SK-N-SH (cell line): ENCODE measurements at regions not wholly inside any gene's neighbourhood (a gene's known extent, or its start where the extent isn't known, plus 50 kb on each side); places are given as distances from the start of the nearest gene placed in this dataset.
A peak's percentile ranks its signal among the peaks of the same experiment; 100 is the strongest.

Experiments
- CTCF ChIA-PET: fragments of 300-600, 350-600 bp; formaldehyde crosslinking; extraction: SDS; loops from one replicate; lab custom pipeline; 2021; lab: Yijun Ruan, JAX
- POLR2A ChIA-PET: fragments of 350-600 bp; sonication (Branson Sonifier 250); formaldehyde crosslinking; extraction: SDS; loops from one replicate; lab custom pipeline; 2020; ENCODE audit warnings: antibody characterized with exemption, inconsistent platforms; lab: Yijun Ruan, JAX
- DNase-seq: peaks from one replicate; pipeline ENCODE4 v3.0.0; 2012
- H2AFZ ChIP-seq: fragments of 200-600 bp; sonication (generic); 2 replicates; pipeline ENCODE4 v1.8.1; 2016; ENCODE audit warnings: antibody characterized with exemption, mild to moderate bottlenecking, low read depth
- H3F3A ChIP-seq: fragments of 200-600 bp; sonication (generic); replicated peaks from 2 replicates; pipeline ENCODE3; 2016; ENCODE audit warnings: antibody characterized with exemption, mild to moderate bottlenecking; ENCODE audit not compliant: insufficient read depth
- H3K27ac ChIP-seq, 2 experiments: fragments of 200-500 bp in 1 of 2; fragments of 200-600 bp in 1 of 2; sonication (Bioruptor generic) in 1 of 2; sonication (generic), shearing (Covaris generic) in 1 of 2; 2 replicates each; pipeline versions ENCODE4 v1.5.1 to v1.6.1; 2014 to 2016; ENCODE audit warnings: low read depth in 2 of 2, inconsistent platforms in 1 of 2, low read length in 1 of 2, mild to moderate bottlenecking in 1 of 2, mixed read lengths in 1 of 2
- H3K27me3 ChIP-seq: fragments of 200-600 bp; sonication (generic), shearing (Covaris generic); 2 replicates; pipeline ENCODE4 v1.6.1; 2016; ENCODE audit warnings: mixed run types; ENCODE audit not compliant: insufficient read depth
- H3K36me3 ChIP-seq, 2 experiments: fragments of 200-500 bp in 1 of 2; fragments of 200-600 bp in 1 of 2; sonication (Bioruptor generic) in 1 of 2; sonication (generic) in 1 of 2; replicated peaks in 1 of 2; 2 replicates each; pipeline versions ENCODE3 to v1.5.1; 2014 to 2016; ENCODE audit warnings: low read length in 1 of 2, mild to moderate bottlenecking in 1 of 2; ENCODE audit not compliant: insufficient read depth in 2 of 2, control insufficient read depth in 1 of 2
- H3K4me1 ChIP-seq, 2 experiments: fragments of 200-500 bp in 1 of 2; fragments of 200-600 bp in 1 of 2; sonication (Bioruptor generic) in 1 of 2; sonication (generic), shearing (Covaris generic) in 1 of 2; 2 replicates each; pipeline versions ENCODE4 v1.5.1 to v1.6.1; 2014 to 2016; ENCODE audit warnings: low read depth in 1 of 2, low read length in 1 of 2, mixed run types in 1 of 2; ENCODE audit not compliant: insufficient read depth in 2 of 2, control insufficient read depth in 1 of 2
- H3K4me2 ChIP-seq: fragments of 200-600 bp; sonication (generic), shearing (Covaris generic); 2 replicates; pipeline ENCODE4 v1.6.1; 2017; ENCODE audit warnings: mixed run types
- H3K4me3 ChIP-seq, 2 experiments: fragments of 200-500 bp in 1 of 2; fragments of 200-600 bp in 1 of 2; sonication (Bioruptor generic) in 1 of 2; sonication (generic), shearing (Covaris generic) in 1 of 2; 2 replicates each; pipeline versions ENCODE4 v1.5.1 to v1.8.1; 2014 to 2016; ENCODE audit warnings: low read depth in 2 of 2, inconsistent platforms in 1 of 2, low read length in 1 of 2, mild to moderate bottlenecking in 1 of 2, mixed read lengths in 1 of 2, moderate library complexity in 1 of 2
- H3K79me2 ChIP-seq: fragments of 200-600 bp; sonication (generic); 2 replicates; pipeline ENCODE4 v1.8.1; 2017; ENCODE audit warnings: mild to moderate bottlenecking; ENCODE audit not compliant: insufficient read depth
- H3K9ac ChIP-seq: fragments of 200-600 bp; sonication (generic); 2 replicates; pipeline ENCODE4 v1.6.1; 2017; ENCODE audit warnings: mixed run types
- H3K9me2 ChIP-seq: fragments of 200-600 bp; sonication (generic); 2 replicates; pipeline ENCODE4 v1.6.1; 2017; ENCODE audit warnings: mixed run types
- H3K9me3 ChIP-seq: fragments of 200-600 bp; sonication (generic); 2 replicates; pipeline ENCODE4 v1.6.1; 2017; ENCODE audit warnings: mixed run types, mild to moderate bottlenecking, moderate library complexity
- H4K20me1 ChIP-seq: fragments of 200-600 bp; sonication (generic); 2 replicates; pipeline ENCODE4 v1.6.1; 2017; ENCODE audit warnings: mild to moderate bottlenecking, mixed run types; ENCODE audit not compliant: insufficient read depth
- CTCF ChIP-seq: fragments of 200-600 bp; sonication (generic); IDR thresholded peaks from 2 replicates; pipeline ENCODE4 v1.6.1; 2017; ENCODE audit warnings: antibody characterized with exemption, mild to moderate bottlenecking, moderate library complexity
- ELF1 ChIP-seq: IDR thresholded peaks from 2 replicates; pipeline ENCODE4 v1.4.0; 2012
- FOXM1 ChIP-seq: IDR thresholded peaks from 2 replicates; pipeline ENCODE4 v1.4.0; 2012; ENCODE audit warnings: low read depth, mild to moderate bottlenecking
- GABPA ChIP-seq: IDR thresholded peaks from 2 replicates; pipeline ENCODE4 v1.4.0; 2012; ENCODE audit warnings: low read depth, mild to moderate bottlenecking
- GATA2 ChIP-seq: sonication (generic); formaldehyde crosslinking; IDR thresholded peaks from 2 replicates; pipeline ENCODE4 v1.5.0; 2020; ENCODE audit warnings: mild to moderate bottlenecking, missing genetic modification reagents
- JUND ChIP-seq: IDR thresholded peaks from 2 replicates; pipeline ENCODE4 v1.4.0; 2012
- MEF2A ChIP-seq: IDR thresholded peaks from 2 replicates; pipeline ENCODE4 v1.4.0; 2012; ENCODE audit warnings: low read depth, borderline replicate concordance
- MXI1 ChIP-seq: IDR thresholded peaks from 2 replicates; pipeline ENCODE4 v1.6.1; 2012; ENCODE audit warnings: mild to moderate bottlenecking, low read depth, low read length, improper control_type of control experiment
- NFIC ChIP-seq: IDR thresholded peaks from 2 replicates; pipeline ENCODE4 v1.4.0; 2012; ENCODE audit warnings: borderline replicate concordance
- NRF1 ChIP-seq: IDR thresholded peaks from 2 replicates; pipeline ENCODE4 v1.6.1; 2012; ENCODE audit warnings: low read depth, mild to moderate bottlenecking, low read length
- RCOR1 ChIP-seq: fragments of 150-350 bp; IDR thresholded peaks from 2 replicates; pipeline ENCODE4 v1.6.1; 2017; ENCODE audit warnings: antibody characterized with exemption, low read length
- SIN3A ChIP-seq: IDR thresholded peaks from 2 replicates; pipeline ENCODE4 v1.6.1; 2012; ENCODE audit warnings: low read depth, mild to moderate bottlenecking, low read length, moderate library complexity, borderline replicate concordance
- TCF12 ChIP-seq: IDR thresholded peaks from 2 replicates; pipeline ENCODE4 v1.4.0; 2012
- USF2 ChIP-seq: fragments of 150-350 bp; IDR thresholded peaks from 2 replicates; pipeline ENCODE4 v1.6.1; 2017; ENCODE audit warnings: antibody characterized with exemption, low read length, low read depth, borderline replicate concordance
- WGBS: methylation state at CpG from one replicate; pipeline ENCODE4 v1.1.6; 2017; ENCODE audit warnings: low lambda C conversion rate; 5-methylcytosine and 5-hydroxymethylcytosine counted together
- TF ChIP-seq, protein P1 (sequence below): IDR thresholded peaks from 2 replicates; pipeline ENCODE4 v1.4.0; 2012; ENCODE audit warnings: low read depth, borderline replicate concordance

- CTCF ChIA-PET, result no interaction called here
- no peak overlapping the region for H2AFZ ChIP-seq
- H3K9me3 ChIP-seq, result no peaks in the 10 kb centered on the region
- POLR2A ChIA-PET, result no interaction called here
- H3K36me3 ChIP-seq, result no peaks in the 10 kb centered on the region
- H3F3A ChIP-seq, result no peaks in the 10 kb centered on the region
- no peaks in the 10 kb centered on the region for H4K20me1 ChIP-seq
- H3K4me3 ChIP-seq, result no peak overlapping the region
- TF ChIP-seq RCOR1 (no peak), GATA2 (no peak), NFIC (no peak), ELF1 (no peak), FOXM1 (no peak), JUND (no peak), USF2 (no peak), MEF2A (no peak), TCF12 (no peak), GABPA (no peak)
- TF ChIP-seq, protein P1, sequence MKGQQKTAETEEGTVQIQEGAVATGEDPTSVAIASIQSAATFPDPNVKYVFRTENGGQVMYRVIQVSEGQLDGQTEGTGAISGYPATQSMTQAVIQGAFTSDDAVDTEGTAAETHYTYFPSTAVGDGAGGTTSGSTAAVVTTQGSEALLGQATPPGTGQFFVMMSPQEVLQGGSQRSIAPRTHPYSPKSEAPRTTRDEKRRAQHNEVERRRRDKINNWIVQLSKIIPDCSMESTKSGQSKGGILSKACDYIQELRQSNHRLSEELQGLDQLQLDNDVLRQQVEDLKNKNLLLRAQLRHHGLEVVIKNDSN, result no peak
- H3K4me2 ChIP-seq, result no peak overlapping the region
- H3K27me3 ChIP-seq, result peaks cover 33% of the 10 kb centered on the region
- no peak overlapping the region for H3K27ac ChIP-seq
- H3K9ac ChIP-seq, result no peak overlapping the region
- H3K79me2 ChIP-seq, result no peaks in the 10 kb centered on the region
- no peak for DNase-seq
- H3K9me2 ChIP-seq, result no peaks in the 10 kb centered on the region
- H3K4me1 ChIP-seq, result no peaks in the 10 kb centered on the region
- 17% methylated on average over 16 of the region's 16 CpGs for WGBS
Measured at GRCh38 chrX:1140236-1140681, 72.2 kb downstream of the CRLF2 start.

- Histone ChIP-seq H3K4me3 (no peak overlapping the region), H3F3A (no peaks in the 10 kb centered on the region), H4K20me1 (no peaks in the 10 kb centered on the region), H2AFZ (no peak overlapping the region), H3K36me3 (no peaks in the 10 kb centered on the region), H3K9me2 (no peaks in the 10 kb centered on the region), H3K79me2 (no peaks in the 10 kb centered on the region), H3K4me2 (peak overlapping the region; percentile 41; the same call in 1 of the 2 replicates), H3K9me3 (no peaks in the 10 kb centered on the region), H3K9ac (no peak overlapping the region), H3K27me3 (peaks cover 36% of the 10 kb centered on the region), H3K4me1 (no peaks in the 10 kb centered on the region), H3K27ac (no peak overlapping the region)
- ChIA-PET POLR2A (no interaction called here), CTCF (no interaction called here)
- DNase-seq, result no peak
- TF ChIP-seq NRF1 (no peak), JUND (no peak), MXI1 (no peak), RCOR1 (no peak), CTCF (no peak), SIN3A (no peak)
- 14% methylated on average over 10 of the region's 10 CpGs for WGBS
Measured at GRCh38 chrX:1139185-1139500, 73.3 kb downstream of the CRLF2 start.
